ENCODE measurements at regions not wholly inside any gene's neighbourhood (a gene's known extent, or its start where the extent isn't known, plus 50 kb on each side); places are given as distances from the start of the nearest gene placed in this dataset.
"Not testable (repeated sequence)": the region's sequence is repeated elsewhere in the genome, so short reads cannot be mapped to it uniquely, and the experiment has no call there.

DNA sequence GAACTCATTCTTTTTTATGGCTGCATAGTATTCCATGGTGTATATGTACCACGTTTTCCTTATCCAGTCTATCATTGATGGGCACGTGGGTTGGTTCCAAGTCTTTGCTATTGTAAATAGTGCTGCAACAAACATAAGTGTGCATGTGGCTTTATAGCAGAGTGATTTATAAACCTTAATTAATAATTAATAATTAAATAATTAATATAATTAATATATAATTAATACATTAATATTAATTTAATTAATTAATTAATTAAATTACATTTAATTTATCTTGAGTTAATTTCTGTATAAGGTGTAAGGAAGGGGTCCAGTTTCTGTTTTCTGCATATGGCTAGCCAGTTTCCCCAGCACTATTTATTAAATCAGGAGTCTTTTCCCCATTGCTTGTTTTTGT lies 142.1 kb upstream of the TFAP2D start:
- TF ChIP-seq, protein P1, sequence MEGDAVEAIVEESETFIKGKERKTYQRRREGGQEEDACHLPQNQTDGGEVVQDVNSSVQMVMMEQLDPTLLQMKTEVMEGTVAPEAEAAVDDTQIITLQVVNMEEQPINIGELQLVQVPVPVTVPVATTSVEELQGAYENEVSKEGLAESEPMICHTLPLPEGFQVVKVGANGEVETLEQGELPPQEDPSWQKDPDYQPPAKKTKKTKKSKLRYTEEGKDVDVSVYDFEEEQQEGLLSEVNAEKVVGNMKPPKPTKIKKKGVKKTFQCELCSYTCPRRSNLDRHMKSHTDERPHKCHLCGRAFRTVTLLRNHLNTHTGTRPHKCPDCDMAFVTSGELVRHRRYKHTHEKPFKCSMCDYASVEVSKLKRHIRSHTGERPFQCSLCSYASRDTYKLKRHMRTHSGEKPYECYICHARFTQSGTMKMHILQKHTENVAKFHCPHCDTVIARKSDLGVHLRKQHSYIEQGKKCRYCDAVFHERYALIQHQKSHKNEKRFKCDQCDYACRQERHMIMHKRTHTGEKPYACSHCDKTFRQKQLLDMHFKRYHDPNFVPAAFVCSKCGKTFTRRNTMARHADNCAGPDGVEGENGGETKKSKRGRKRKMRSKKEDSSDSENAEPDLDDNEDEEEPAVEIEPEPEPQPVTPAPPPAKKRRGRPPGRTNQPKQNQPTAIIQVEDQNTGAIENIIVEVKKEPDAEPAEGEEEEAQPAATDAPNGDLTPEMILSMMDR (IDR thresholded peaks at IDR 0.05) = not testable (repeated sequence)
- TF ChIP-seq POLR2AphosphoS5 (IDR thresholded peaks at IDR 0.05) = not testable (repeated sequence)
